ENCODE measurements at regions not wholly inside any gene's neighbourhood (a gene's known extent, or its start where the extent isn't known, plus 50 kb on each side); places are given as distances from the start of the nearest gene placed in this dataset.

- Histone ChIP-seq H3K27ac (ENCODE audit: extremely low read depth, low read depth, low read length) (no peak overlapping the region), H3K9me1 (ENCODE audit: control insufficient read depth, insufficient read depth, low read length) (no peaks in the 10 kb centered on the region), H3K27me3 (ENCODE audit: control insufficient read depth in 2 of 2, insufficient read depth in 2 of 2, low read length in 2 of 2) (no peaks in the 10 kb centered on the region), H3K4me2 (ENCODE audit: insufficient read depth, low read length) (no peak overlapping the region), H3K9me3 (replicated peaks; ENCODE audit: control insufficient read depth, insufficient read depth, low read depth, low read length) (no peaks in the 10 kb centered on the region), H3K79me2 (ENCODE audit: control insufficient read depth, insufficient read depth, low read length) (no peaks in the 10 kb centered on the region), H3K9ac (ENCODE audit: insufficient read depth in 1 of 2, low read depth in 2 of 2, low read length in 2 of 2) (no peak overlapping the region), H3K36me3 (ENCODE audit: control insufficient read depth, insufficient read depth, low read length) (no peaks in the 10 kb centered on the region), H3K4me1 (replicated peaks in 1 of 2; ENCODE audit: control insufficient read depth in 2 of 2, insufficient read depth in 2 of 2, low read length in 2 of 2) (no peaks in the 10 kb centered on the region), H3K4me3 (no peak overlapping the region), H4K20me1 (replicated peaks; ENCODE audit: control insufficient read depth, insufficient read depth, low read length) (no peaks in the 10 kb centered on the region), H2AFZ (ENCODE audit: low read depth, low read length) (no peak overlapping the region)
- DNase-seq (ENCODE audit: extremely low read depth in 1 of 4, low spot score in 3 of 4) (no peak), FAIRE-seq (no peak), ATAC-seq (no peak)
- POLR2A ChIA-PET: no interaction called here
- WGBS (ENCODE audit: insufficient coverage, low coverage, missing lambda C conversion rate): 0% methylated on average over 4 of the region's 4 CpGs
- no TSS peak for BruUV-seq (replicated peaks)
- CTCF ChIA-PET (ENCODE audit: low intra/inter-chr PET ratio): no interaction called here
- in situ Hi-C loops (cut with MboI) (no loop called here), intact Hi-C loops (cut with micrococcal nuclease) (no loop called here)
- no peak for TF ChIP-seq ZNF696 (CRISPR knock-in tag; conservative IDR thresholded peaks at IDR 0.05)
- no peak for TF ChIP-seq ZBTB40 (IDR thresholded peaks at IDR 0.05)
- no peak for TF ChIP-seq ZBTB40 (CRISPR knock-in tag; IDR thresholded peaks at IDR 0.05)
- no peak for TF ChIP-seq ZNF561 (CRISPR knock-in tag; conservative IDR thresholded peaks at IDR 0.05)
- TF ChIP-seq THAP7 (CRISPR knock-in tag; IDR thresholded peaks at IDR 0.05): no peak
- no peak for TF ChIP-seq ZFP91 (CRISPR knock-in tag; IDR thresholded peaks at IDR 0.05)
- no peak for TF ChIP-seq ZNF133 (CRISPR knock-in tag; IDR thresholded peaks at IDR 0.05)
- TF ChIP-seq RBM15 (IDR thresholded peaks at IDR 0.05; ENCODE audit: insufficient read depth, low read length): no peak
These were observed 767.7 kb downstream of the LIG4 start for GRCh38 chr13:107447591-107447990.

Measured in K562 (cell line).